GM18868 (cell line): ENCODE measurements at regions not wholly inside any gene's neighbourhood (a gene's known extent, or its start where the extent isn't known, plus 50 kb on each side); places are given as distances from the start of the nearest gene placed in this dataset.

ENCODE experiments used
- ATAC-seq: cut with Tn5 transposase; IDR thresholded peaks from one replicate; pipeline ENCODE4 v1.9.1; 2021; ENCODE audit warnings: mild to moderate bottlenecking, moderate library complexity; ENCODE audit not compliant: unreplicated experiment

DNA sequence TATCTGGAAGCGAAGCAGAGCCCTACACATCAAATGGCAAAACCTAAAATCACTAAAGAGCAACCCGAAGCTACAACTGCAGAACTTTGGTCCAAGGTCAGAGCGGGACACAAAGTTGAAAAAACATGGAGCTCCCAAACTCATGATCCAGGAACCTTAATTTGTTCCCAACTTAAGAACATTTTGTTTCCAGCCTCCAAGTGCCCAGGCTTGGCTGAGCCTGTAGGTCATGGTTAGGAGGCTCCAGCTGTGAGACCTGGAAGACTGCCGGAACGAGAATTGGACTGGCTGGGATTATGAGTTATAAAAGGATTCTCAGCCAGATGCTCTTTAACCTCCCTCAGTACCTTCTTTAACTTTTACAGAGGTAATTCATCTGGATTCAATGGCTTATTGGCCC, 349.1 kb upstream of the DDX53 start:
- ATAC-seq, result no peak

DNA sequence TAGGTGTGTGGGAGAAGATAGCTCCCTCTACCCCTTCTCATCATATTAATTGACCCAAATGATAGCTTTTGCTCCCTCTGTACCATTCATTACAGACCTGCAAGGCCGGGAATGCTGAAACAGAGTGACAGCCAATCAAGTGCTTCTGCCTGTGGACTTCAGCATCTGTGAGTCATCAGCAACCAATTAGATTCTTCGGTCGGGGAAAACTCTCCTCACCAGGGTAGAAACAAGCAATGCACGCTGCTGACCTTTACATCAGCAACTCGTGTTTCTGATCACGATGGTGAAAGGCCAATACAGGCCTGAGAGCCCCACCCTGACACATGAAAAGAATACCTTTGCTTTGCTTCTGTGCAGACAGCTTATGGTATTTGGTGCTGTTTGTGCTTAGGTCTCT, 347.2 kb upstream of the DDX53 start:
- ATAC-seq, result no peak

DNA sequence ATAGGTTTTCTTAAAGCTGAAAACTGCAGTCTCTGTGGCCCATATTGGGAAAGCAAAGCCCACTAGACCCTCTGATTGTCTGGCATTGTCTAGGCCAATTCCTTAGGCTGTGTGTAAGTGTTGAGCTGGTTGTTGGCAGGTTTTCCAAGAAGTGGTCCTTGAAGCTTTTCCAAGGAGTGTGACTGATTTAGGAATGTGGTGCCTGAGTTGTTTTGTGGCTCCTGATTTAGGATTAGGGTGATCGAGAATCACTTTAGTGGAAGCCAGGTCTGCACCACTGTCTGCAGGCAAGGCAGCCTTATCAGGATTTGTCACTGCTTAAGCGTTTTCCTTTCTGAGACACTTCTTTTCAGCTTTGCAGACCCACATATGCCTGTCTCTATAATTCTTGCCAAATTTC, 339.0 kb upstream of the DDX53 start:
- no peak for ATAC-seq

DNA sequence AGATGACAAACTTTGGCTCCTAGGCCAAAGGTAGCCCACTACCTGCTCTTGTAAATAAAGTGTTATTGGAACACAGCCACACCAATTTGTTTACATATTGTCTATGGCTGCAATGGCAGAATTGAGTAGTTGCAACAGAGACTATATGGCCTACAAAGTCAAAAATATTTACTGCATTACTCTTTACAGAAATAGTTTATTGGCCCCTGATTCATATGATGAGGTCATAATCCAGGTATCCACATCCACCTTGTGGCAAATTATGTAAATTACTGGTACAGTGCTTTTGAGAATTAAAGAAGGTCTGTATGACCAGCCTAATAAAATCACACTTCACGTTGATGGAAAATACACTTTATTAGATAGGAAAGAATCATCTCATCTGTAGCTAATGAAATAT, 337.0 kb upstream of the DDX53 start:
- no peak for ATAC-seq

DNA sequence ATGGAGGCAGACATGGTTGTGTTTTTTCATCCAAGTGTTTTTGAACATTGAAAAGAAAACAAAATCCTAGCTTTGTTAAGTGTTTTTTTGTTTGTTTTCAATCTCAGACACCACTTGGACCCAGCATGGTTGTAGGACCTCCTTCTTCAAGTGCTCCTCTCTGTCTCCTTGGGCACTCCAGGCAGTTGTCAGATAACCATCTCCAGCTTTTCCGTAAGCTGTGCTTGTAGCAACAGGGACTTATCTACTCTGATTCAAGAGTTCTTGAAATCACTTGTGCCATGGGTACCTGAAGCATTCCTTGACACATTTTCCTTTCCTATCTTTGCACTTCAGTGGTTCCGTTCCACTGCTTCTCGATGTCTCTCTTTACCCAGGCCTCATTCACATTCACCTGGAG, 334.9 kb upstream of the DDX53 start:
- no peak for ATAC-seq

DNA sequence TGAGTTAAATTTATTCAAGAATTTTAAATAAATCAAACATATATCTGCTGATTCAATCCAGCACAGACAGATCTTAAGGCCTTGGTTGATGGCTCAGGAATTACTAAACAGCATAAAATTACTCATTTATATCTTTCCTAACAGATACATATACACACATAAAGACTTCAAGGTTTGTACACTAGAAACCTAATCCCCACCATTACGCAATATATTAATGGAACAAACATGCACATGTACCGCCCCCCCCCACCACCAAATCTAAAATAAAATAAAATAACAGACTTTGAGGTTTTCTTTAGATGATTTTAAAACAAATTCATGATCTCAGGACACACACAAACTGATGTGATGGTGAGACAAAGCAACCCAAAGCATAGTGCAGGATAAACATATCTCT, 333.9 kb upstream of the DDX53 start:
- ATAC-seq, result no peak

DNA sequence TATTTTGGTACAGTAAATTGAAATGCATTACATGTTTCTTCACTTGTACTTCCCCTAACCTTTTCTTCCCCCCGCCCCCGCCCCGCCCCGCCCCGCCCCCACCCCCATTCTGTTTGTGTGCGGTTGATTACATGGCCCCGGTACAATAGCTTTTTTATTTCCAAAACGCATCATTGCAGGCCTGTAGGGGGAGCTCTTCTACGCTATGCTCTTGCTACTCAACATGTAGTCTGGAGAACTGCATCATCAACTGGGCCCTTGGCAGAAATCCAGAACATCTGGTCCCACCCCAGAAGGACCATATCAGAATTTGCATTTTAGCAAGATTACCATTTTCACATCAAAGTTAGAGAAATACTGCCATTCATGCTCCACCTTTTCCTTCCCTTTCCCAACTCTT, 333.3 kb upstream of the DDX53 start:
- ATAC-seq, result no peak

DNA sequence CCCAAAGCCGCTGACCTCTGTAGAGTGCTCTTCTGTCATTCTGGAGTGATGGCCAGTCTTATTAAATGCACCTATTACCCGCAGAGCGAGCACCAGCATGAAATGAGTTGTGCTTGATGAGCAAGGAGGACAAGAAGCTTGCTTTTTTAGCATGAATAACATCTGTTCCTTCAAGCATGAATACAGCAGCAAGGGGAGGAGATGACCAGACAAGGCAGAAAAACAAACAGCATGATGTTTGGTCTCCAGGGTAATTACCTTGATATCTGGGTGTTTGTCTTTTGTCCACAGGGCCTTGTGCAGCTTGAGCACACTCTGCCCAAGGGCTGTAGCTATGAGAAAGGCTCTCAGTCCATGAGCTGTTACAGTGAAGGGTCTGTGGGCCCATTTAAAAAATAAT, 324.8 kb upstream of the DDX53 start:
- no peak for ATAC-seq

DNA sequence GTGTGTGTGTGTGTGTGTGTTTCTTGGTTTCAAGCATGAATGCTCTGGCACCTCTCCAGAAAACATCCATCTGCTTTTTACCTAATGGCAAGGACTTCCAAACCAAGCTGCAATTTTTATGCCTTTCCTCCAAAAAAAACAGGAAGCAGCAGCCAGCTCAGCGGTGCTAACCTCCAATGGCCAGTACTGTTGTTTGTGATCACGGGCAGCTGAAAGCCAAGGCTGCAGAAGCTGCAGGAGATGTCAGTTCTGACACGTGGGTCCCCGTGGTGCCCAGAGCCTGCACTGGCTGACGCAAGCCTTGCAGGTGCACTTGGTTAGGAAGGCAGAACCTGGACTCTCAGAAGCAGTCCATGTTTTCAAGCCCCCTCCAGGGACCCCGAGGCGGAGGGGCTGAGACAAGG, 313.6 kb upstream of the DDX53 start:
- no peak for ATAC-seq

DNA sequence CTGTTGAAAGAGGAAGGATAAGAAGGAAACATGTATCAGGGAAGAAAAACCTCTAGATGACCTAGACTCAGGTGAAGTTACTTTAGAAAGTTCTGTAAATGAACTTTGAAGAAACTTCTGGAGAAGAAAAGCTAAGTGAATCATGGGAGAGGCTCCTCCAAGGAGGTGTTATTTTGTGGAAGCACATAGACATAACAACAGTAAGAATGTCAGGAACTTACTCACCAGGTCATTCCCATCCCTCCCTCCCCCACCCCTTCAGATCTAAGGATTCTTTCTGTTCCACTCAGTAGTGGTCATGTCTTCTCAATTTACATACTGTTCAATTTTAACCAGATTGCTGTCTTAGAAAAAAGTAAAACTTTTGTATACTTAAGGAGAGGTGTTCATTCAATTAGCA, 310.5 kb upstream of the DDX53 start:
- ATAC-seq, result no peak

DNA sequence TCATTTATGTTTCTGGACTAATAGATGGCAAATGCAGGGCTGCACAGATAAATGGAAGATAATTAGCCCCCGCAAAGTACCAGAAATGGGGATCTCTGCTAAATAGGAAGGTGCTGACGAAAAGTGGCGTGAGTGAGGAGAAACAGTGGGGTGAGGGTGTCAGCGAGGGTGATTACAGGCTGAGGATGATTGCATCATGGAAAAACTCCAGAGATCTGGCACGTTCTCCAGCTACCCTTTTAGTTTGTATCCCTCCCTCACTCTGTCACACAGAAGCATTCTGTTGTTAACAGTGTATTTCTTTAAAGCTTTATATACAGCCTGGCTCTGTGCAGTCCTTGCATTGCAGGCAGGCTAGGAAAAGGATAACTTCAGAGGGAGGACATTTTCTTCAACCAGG, 309.6 kb upstream of the DDX53 start:
- no peak for ATAC-seq

DNA sequence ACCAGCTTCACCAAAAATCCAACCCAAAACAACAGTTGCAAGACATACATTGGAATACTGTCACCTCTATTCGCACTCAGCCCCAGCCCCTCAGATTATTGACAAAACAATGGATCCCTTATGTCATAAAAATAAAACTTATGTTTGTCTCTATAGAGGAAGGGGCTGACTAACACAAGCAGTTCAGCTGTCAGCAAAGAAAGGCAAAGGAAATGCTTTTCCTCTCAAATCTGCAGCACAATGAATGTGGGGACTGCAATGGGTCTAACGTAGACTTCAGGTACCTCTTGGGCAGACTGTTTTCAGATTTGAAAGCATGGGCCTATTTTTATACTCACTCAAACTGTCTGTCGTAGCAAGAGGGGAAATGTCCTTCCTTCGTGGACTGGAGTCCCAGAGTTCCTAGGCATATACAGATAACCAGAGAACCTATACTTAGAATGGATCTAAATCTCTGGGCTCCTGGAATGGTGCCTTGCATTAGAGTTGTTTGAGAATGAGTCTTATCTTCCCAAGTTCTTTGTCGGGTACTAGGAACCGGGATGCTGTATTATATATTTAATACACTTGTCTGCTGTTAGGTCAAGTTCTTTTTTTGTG, 307.7 kb upstream of the DDX53 start:
- ATAC-seq, result no peak

DNA sequence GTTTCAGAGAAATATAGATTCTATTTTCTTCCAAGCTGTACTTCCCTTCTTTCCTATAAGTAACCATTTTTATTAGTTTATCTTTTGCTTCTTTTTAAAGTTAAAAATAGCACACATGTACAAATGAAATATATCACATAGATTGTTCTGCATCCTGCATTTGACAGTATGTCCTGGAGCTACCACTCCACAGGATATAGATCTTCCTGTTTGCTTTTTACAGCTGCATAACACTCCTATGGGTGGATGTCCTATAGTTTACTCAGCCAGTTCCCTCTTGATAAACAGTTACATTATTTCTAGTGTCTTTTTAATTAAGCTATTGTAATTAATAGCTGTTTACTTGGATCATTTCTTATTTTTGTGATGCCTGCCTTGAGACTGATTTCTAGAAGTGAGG, 301.6 kb upstream of the DDX53 start:
- no peak for ATAC-seq

DNA sequence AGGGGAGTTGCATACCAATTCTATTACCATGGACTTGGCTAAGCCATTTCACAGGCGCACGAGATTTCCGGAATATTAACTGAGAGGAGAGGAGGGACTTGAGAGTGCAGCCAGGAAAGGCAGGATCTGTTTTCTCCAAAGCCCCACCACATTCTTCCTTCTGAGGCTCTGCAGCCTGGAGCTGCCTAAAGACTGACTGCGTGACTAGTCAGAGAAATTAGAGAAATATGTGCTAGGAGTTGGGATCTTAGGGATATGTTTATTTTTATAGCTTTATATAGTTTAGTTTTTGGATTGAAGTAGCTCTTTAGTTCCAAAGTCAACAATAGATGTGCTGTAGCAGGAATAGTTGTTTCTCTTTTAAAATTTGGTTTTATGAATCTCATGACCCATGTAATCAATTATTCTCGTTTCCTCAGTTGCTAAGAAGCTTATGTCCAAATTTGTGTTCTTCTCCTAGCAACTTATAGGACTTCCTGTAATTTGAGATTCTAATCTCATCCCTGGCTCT, 300.1 kb upstream of the DDX53 start:
- ATAC-seq, result no peak

DNA sequence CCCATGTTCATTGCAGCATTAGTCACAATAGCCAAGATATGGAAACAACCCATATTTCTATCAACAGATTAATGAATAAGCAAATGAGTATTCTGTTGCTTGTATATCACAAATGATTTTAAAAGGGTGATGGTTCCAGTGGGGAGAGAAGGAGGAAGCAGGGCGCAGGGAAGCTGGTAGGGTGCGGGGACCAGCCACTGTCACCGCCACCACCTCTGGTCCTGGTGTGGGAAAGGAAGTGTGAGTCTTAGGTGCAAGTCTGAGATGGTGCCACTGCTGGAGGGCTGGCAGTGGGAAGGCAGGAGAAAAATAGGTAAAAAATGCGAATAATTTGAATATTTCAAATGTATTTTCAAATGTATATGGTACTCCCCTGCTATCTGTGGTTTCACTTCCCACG, 286.8 kb upstream of the DDX53 start:
- ATAC-seq, result no peak

DNA sequence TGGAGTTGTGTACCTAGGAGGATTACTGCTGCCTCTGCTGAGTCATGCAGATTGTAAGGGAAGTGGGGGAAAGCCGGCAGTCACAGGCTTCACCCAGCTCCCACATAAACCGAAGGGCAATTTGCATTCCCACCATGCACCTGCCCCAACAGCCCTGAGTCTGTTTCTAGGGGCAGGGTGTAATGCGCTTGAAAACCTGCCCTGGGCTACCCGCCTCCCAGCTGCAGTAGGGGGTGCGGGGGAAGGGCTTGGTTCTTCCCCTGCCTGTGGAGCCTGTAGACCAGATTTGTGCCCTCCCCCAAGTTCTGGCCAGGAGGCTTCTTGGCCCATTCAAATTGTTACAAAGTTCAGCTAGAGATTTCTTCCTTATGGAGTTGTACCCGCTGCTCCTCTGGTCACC, 269.2 kb upstream of the DDX53 start:
- no peak for ATAC-seq

DNA sequence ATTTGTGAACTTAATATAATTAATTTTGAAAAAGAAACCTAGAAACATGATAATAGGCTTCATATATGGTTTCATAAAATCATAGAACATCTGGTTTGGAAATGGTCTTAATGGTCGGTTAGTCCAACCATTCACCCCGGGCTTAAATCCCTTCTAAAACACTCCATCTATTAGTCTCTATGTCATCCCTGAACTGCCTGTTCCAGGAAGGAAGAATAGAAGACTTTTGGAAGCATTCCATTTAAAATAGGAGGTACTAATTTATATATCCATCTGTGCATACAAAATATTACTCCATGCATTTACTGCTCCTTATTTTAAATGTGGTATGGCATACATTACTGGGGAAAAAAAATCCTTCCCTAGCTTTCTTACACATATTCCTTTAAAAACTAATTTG, 262.2 kb upstream of the DDX53 start:
- no peak for ATAC-seq

DNA sequence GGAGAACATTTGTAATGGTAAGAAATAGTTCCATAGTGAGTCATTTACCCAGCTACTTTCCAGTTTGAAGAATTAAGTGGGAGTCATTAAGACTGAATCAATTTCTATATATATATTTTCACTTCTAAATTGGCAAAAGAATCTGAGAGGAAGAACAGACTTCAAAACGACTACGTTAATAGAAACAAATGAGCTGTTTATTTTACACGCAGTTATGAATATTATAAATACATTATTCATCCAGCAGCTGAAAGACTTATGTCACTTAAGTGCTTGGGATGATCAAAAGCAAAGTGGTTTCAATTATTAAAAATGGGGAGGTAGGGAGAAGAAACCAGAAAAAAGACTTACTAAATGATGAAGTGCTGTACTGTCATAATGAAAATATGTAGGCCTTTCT, 260.5 kb upstream of the DDX53 start:
- no peak for ATAC-seq

DNA sequence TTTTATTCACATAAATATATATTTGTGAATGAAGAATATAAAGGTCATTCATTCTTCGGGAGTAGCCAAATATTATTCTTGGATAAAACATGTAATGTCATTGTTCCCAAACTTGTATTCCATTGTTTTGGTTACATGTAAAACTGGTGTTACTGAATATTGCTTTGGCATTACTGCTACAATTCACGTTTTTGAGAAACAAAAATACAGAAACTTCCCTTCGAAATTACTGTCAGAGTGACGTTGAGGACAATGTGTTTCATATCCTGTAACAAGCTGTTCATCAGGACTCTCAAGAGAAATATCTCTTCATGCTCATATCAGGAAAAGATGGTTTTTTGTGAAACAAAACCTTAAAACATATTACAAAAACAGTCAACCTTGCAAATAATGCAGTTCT, 258.9 kb upstream of the DDX53 start:
- ATAC-seq, result no peak

DNA sequence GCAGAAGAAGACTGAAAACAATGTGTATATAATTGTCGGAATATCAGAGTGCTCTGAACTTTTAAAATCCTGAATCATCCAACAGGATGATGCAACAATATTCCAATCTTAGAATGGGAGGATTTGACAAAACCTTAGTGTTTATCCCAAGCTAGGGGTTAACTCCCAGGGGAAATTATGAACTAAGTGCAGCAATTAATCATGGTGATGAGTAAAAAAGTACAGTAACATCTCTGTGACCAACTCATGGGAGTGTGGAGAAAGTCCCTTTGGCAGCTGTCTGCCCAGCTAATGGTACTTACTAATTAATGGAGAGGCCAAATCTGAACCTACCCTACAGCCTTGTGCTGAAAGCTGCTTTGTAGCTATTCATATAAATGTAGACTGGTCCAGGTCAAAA, 257.6 kb upstream of the DDX53 start:
- ATAC-seq, result no peak

DNA sequence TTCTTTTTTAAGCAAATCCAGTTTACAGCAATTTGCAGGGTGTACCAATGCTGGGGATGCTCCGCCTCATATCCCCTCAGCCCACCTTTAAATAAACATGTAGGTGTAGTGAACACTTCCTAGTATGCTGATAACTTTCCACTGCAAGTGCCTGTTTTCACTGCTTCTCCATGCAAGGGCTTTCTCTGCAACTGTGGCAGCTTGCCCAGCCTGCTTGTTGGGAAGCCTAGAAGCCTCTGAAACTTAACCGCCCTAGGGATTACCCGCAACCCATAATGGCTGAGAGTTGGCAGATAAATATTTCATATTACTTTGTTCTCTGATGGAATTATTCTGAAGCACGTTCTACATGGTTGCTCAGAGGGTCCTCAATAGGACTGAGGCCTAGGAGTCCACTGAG, 253.7 kb upstream of the DDX53 start:
- ATAC-seq, result no peak

DNA sequence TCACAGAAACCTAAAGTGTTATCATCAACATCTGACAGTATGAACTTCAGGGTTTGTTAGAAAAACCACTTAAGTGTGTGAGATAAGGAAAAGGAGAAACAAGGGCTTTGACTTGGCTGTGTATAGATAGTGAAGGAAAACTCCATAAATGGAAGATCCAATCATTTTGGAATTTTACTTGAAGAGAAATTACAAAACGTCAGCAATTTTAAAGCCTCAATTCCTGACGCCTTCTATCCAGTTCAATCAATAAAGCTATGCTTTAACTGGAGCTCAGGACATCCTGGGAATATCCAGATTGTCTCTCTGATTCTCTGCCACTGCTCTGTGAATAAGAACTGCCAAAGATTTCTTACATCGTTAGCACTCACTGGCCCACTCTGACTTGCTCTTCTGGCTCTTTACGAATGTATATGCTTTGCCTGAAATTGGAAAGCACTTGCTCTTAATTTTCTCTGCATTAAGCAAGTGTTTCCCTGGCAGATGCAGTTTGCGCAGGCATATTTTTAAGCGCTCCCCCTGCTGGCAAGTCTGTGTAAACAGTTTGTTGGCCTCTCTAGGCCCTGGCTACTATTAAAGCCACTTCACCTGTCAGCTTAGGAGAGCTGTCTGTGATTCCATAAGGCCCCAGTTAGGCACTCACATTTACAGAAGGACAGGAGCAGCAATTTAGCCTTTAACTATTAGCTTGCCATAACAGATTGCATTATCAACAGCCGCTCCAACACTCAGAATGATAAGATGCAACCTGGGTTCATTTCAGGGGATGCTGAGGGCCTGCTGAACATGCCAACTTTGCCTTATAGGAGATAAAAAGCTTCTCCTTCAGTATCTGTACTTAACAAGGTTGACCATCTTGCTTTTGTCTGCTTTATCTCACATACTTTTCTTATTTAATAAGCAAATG, 251.4 kb upstream of the DDX53 start:
- ATAC-seq, result peak; percentile 91
